ENCODE measurements at regions not wholly inside any gene's neighbourhood (a gene's known extent, or its start where the extent isn't known, plus 50 kb on each side); places are given as distances from the start of the nearest gene placed in this dataset.

DNA sequence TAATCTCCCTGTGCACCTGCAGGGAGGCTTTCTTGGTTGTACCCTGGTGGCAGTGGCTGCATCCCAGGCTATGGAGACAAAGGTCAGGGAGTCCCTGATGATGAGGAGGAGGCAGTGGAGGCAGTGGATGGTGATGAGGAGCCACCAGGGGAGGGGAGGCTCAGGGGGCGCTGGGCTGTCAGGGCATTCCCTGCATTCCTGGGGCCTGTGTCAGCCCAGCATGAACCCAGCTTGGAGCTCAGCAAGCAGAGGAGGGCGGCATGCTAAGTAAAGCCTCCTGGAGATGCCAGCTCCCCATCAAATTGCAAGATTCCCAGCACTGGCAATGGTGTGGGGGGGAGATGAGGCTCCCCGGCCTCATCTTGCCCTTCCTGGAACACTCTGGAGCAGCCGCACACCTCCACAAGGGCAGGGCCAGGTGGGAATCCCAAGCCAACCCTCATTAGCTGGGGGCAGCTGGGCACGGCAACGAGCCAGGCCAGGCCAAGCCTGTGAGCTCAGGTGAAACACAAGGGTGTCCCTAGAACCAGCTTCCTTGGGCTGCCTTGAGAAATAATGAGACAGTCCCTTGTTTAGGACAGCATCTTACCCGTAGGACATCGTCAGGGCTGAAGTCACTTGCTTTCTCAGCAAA is 469.5 kb downstream of the MATN1 start:
- DNase-seq (ENCODE audit: low read depth, low spot score): no peak

DNA sequence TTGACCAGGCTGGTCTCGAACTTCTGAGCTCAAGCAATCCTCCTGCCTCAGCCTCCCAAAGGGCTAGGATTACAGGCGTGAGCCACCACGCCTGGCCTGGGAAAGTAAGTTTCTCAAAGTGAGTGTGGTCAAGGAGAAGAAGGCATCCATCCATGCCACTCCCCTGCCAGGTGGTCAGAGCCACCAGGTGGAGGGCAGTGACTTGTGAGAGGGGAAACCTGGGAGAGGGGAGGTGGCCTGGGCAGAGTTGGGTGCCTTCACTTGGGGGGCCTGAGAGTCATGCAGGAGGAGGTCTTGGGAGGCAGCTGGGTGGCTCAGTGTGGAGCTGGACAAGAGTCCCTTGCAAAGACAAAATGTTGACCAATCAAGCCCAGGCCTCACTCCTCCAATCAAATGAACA is 470.0 kb downstream of the MATN1 start:
- no peak for DNase-seq (ENCODE audit: low read depth, low spot score)

DNA sequence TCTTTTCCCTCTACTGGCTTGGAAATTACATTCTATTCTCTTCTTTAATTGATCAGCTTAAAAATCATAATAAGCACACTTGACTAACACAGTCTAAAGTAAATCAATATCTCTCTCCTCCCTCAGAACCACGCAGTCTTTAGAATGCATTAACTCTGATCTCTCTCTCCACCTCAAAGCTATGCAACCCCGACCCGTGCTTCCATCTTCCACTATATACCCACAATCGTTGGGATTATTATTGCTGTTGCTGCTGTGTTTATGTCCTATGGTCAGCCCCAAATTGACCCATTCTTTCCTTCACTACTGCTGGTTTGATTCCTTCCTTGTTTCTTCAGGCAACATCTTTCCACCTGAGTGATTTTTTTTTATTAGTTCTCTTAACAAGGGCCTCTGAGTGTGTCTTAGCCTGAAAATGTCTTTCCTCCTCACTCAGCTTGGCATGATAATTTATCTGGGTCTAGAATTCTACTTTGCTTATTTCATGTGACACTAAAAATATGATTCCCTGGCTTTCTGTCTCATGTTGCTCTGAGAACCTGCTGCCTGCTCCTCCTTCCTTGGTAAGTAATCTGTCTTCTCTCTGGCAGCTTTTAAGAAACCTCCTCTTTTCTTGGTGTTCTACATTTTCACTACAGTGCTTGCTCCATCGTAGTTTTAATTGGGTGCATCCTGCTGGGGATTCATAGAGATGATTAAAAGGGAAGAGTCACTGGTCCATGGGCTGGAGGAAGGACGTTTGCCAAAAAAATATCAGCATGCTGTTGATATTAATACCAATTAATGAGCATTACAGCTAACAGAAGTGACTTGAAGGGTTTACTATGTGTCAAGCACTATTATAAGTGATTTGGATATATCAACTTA is 472.2 kb downstream of the MATN1 start:
- DNase-seq (ENCODE audit: low read depth, low spot score): no peak

- no peak for DNase-seq (ENCODE audit: low read depth, low spot score)
Measured at GRCh38 chr1:30250338-30250983, 472.9 kb downstream of the MATN1 start.

DNA sequence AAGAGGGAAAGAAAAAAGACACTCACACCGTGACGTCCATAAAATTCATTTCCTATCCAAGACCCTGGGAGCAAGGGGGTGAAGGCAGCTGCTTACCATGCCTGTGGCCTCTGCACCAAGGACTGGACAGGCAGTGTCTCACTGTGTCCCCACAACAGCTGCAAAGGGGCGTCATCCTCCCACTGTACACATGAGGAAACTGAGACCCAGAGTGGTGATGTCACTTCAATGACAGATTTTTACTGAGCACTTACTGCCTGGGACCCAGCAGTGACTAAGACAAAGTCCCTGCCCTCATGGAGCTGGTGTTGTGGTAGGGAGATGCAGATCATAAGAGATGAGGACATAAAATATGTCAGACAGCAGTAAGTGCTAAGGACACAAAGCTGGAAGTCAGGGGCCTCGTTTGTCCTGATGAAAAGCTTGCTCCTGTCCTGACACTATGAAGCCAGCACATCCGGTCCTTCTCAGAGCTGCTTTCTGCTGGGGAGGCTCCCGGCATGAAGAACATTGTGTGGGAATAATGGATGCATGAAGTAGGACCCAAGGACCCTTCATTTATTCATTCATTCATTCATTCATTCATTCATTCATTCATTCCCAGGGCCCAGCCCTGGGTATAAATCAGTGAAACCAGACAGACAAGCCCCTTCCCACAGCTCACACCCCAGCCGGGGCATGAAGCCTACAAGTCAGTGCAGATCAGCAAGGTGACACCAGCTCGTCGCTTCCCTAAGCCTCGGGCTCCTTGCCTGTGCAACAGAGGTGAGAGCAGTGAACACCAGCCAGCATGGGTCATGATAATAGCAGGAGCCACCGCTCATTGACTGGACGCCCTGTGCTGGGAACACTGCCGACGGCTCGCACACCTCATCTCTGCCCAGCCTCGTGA is 473.7 kb downstream of the MATN1 start:
- DNase-seq (ENCODE audit: low read depth, low spot score): no peak

DNA sequence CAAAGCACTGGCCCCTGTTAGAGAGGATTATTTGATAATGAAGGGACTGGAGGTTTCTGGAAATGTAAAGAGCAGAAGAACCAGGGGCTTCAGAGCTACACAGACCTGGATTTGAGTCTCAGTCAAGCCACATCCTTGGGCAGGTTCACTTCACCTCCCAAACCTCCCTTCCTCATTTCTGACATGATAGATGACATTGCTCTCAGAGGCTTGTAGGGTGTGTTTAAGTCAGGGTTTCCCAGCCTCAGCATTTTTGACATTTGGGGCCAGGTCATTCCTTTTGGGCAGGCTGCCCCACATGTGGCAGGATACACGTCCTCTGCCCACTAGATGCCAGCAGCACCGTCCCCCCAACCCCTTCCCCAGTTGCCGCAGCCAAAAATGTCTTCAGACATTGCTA is 474.6 kb downstream of the MATN1 start:
- DNase-seq (ENCODE audit: low read depth, low spot score): no peak

- DNase-seq (ENCODE audit: low read depth, low spot score): no peak
Measured at GRCh38 chr1:30248373-30248772, 475.0 kb downstream of the MATN1 start.

- DNase-seq (ENCODE audit: low read depth, low spot score): no peak
Measured at GRCh38 chr1:30244801-30245200, 478.6 kb downstream of the MATN1 start.

DNA sequence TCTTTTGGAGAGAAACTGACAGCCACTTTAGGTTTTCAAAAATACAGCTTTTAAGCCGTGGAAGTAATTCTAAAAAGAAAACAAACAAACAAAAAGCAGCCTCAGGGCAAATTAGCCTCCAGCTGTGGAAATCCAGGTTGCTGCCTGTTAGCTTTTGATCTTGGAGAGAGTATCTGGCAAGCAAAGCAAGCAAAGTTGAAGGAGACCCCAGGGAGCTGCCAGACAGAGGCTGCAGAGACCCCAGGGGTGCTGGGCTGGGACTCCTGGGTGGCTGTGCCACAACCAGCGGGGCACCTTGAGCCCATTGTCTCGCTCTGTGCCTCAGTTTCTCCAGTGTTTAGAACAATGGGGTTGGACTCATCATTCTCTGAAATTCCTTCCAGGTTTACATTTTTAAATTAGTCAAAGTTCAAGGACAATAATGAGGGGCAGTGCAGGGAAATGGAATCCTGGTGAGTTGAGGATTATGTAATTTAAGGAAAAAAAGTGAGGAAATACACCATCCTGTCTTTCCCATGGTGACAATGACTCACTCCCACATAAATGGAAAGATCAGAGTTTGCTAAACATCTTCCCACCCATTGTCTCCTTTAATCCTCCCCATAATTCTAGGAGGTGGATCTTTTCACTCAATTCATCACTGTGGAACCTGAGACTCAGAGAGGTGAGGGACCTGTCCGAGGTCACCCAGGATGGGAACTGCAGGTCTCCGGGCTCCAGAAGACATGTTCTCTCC is 480.5 kb downstream of the MATN1 start:
- DNase-seq (ENCODE audit: low read depth, low spot score): no peak

GRCh38 chr1:30242168-30242567 is 481.2 kb downstream of the MATN1 start:
- DNase-seq (ENCODE audit: low read depth, low spot score): no peak

DNA sequence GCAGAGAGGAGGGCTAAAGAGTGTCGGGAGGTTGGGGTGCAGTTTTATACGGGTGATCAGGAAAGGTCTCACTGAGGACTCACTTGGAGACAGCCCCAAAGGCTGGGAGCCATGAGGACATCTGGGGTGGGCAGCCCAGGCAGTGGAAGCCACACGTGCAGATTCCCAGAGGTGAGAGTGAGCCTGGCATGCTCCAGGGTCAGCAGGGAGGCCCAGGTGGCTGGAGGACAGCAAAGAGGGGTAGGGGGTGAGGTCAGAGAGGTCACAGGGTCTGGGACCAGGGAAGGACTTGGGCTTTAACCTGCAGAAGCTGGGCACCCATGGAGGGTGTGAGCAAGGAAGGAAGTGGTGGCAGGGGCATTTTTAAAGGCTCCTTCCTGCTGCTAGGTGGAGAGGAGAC is 481.7 kb downstream of the MATN1 start:
- DNase-seq (ENCODE audit: low read depth, low spot score): no peak

DNA sequence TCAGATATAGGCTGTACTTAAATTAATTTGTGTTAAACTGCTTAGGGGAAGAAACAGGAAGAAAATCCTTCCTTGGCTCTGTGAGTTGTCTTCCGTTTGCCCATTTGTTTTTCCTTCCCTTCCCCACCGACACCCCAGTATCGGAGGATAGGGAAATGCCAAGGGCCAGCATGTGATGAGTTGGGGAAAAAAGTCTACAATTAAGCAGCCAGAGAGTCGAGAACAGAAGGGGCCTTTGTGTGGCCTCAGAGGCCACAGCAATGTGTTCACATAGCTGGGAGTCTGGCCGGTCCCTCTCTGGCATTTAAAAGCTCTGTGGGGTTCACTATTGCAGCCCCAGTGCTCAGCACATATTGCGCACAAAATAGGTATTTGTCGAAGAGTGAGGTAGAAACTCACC is 489.3 kb downstream of the MATN1 start:
- DNase-seq (ENCODE audit: low read depth, low spot score): no peak

- no peak for DNase-seq (ENCODE audit: low read depth, low spot score)
Measured at GRCh38 chr1:30232288-30232899, 491.0 kb downstream of the MATN1 start.

DNA sequence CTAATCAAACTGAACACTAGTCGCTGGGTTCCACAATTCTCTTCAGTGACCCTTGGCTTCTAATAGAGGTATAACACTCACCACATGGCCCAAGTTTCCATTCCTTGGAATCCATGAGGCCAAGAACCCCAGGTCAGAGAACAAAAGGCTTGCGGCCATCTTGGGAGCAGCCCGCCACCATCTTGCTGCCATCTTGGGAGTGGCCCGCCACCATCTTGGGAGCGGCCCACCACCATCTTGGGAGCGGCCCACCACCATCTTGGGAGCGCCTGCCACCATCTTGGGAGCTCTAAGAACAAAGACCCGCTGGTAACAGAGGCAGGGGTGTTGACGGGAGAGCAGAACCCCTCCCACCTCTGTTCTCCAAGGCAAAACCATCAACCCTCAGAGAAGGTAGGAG is 493.4 kb downstream of the MATN1 start:
- no peak for DNase-seq (ENCODE audit: low read depth, low spot score)

GRCh38 chr1:30229557-30229956 is 493.8 kb downstream of the MATN1 start:
- DNase-seq (ENCODE audit: low read depth, low spot score): no peak

DNA sequence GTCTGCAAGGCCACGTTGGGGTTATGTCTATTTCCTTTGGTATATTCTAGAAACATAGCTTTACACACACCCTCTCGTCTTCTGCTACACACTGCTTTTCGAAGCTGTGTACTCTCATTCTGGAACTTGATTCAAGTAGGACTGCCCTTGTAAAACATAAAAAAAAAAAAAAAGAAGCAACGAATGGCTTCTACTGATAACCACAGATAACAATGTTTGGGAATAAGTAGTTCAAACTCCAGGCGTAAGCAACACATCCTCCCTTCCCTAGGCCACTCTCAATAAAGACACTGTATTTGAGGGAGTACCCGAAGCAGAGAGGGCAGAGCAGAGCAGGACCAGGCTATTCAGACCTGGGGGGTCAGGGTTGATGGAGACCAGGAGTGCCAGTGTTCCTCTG is 496.7 kb downstream of the MATN1 start:
- no peak for DNase-seq (ENCODE audit: low read depth, low spot score)

DNA sequence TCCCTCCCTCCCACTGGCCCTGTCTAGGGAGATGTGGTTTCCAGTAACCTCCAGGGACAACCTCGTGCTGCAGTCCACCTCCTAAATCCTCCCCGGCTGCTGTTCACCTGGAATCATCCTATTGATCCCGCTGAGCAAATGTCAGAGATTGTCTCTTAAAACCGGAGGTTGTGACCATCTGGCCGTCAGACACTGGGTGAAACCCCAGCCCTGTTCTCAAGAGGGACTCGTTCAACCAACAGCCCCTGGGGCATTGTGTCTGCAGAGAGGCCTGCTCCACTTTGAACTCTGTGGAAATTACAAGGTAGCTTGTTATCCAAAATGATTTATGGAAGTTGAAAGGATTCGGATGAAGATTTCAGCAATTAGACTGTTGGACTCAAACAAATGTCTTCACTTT is 498.0 kb downstream of the MATN1 start:
- no peak for DNase-seq (ENCODE audit: low read depth, low spot score)

DNA sequence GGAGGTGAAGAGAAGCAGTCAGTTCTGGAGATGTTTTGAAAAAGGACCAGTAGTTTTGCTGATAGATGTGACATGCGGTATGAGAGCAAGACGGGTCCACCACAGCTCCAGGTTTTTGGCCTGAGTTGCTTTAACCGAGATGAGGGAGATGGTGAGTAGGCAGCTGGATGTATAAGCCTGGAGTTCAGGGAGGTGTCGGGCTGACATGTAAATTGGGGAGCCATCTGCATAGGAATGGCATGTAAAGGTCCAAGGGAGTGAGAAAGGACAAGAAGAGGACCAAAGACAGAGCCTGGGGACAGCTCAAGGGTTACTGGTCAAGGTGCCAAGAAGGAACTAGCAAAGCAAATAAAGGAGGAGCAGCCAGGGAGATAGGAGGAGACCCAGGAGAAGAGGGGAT is 503.7 kb downstream of the MATN1 start:
- no peak for DNase-seq (ENCODE audit: low read depth, low spot score)

DNA sequence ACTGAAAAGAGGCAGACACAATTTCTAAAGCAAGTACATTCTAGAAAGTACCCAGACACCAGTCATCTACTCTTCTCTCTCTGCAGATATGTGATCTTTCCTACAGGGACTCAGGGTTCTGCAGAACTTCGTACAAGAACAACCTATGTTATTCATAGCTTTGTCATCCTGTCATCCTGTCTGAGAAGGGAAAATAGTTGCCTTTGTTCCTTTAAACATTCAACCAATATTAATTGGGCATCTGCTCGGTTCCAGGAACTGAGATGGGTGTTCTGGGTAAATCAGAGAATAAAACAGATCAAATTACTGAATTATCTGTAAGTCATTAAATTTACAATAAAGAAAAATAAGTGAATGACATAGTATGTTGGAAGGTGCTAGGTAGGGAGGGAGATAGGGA is 504.9 kb downstream of the MATN1 start:
- no peak for DNase-seq (ENCODE audit: low read depth, low spot score)

- DNase-seq (ENCODE audit: low read depth, low spot score): no peak
Measured at GRCh38 chr1:30216602-30217001, 506.8 kb downstream of the MATN1 start.

GRCh38 chr1:30213936-30214335 is 509.4 kb downstream of the MATN1 start:
- no peak for DNase-seq (ENCODE audit: low read depth, low spot score)

All from activated CD4-positive, CD25-positive, alpha-beta regulatory T cell treated with anti-CD3 and anti-CD28 coated beads, Interleukin-2, amount 50 U/mL, for 16 hours (primary cell).